NCI-H2196 treated with DMSO at 0.1 percent for 48 hours (cell line): ENCODE measurements at regions not wholly inside any gene's neighbourhood (a gene's known extent, or its start where the extent isn't known, plus 50 kb on each side); places are given as distances from the start of the nearest gene placed in this dataset.
"Not testable (repeated sequence)": the region's sequence is repeated elsewhere in the genome, so short reads cannot be mapped to it uniquely, and the experiment has no call there.

ENCODE experiments used
- DNase-seq: peaks from one replicate; lab custom pipeline; 2025; ENCODE audit not compliant: unreplicated experiment; lab: John Stamatoyannopoulos, UW

DNA sequence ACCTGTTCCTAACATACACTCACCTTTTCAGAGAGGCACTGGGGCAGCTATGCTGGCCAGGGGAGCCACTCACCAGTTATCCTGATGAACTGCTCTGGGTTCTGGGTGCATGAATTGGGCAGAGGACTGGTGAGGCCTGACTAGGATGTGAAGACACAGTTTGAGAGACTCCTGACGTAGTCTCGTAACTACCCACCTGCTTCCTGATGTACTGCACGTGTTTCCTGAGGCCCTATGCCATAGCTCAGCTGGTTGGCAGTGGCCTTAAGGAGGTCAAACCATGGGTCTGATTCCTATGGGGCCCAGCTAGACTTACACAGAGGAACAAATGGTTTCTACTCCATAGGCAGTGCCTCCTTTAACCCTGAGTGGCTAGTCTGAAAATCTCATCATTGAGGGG, 351.7 kb upstream of the FRG2C start:
- DNase-seq: not testable (repeated sequence)

DNA sequence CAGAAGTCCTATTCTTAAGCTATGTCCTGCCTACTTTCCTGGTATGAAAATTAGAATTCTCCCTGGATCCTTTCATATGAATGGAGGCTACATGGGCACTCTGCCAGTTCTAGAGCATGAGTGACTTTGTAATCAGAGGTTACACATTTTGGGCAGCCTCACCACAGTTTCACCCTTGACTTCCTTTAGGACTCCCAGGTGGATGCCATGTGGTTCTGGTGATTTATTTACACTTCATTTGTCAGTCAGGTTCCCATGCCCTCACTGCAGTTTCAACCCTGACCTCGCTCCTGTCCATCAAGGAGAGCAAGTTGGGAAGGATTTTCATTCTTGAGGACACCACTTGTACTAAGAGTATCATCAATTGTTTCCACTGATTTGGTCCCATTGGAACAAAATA, 344.4 kb upstream of the FRG2C start:
- not testable (repeated sequence) for DNase-seq

DNA sequence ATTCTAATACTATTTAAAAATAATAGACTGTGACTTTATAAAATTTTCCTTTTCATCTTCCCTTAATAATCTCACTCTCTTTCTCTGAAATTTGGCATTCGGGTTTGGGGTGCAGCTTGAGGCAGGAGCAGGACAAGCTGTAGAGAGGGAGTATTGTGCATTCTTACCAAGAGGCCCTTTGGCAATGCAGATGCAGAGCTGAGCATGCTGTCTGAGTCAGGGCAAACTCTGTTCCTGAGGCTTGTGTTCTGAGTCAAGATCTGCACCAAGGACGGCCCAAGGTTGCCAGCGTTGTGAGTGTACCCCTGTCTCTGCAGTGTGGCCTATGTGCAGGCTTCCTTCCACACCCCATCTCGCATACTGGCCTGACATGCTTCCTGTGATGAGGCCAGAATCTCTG, 343.8 kb upstream of the FRG2C start:
- DNase-seq: no peak

DNA sequence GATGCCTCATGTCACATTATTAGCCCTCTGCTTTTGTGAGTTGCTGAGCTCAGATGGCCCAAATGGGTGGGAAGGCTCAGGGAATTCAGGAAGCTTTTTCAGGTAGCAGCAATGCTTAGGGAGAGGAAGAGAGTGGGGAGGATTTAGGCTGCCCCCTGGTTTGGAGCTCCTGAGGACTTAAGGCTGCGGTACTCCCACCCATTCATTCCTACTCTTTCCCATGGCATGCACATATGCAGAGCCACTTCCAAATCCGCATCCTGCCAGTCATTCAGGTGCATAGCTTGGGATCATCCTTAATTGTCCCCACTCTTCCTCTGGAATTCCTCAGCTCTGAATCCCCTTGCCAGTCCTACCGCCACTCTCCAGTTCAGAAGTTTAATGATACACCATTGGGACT, 343.1 kb upstream of the FRG2C start:
- DNase-seq: no peak

DNA sequence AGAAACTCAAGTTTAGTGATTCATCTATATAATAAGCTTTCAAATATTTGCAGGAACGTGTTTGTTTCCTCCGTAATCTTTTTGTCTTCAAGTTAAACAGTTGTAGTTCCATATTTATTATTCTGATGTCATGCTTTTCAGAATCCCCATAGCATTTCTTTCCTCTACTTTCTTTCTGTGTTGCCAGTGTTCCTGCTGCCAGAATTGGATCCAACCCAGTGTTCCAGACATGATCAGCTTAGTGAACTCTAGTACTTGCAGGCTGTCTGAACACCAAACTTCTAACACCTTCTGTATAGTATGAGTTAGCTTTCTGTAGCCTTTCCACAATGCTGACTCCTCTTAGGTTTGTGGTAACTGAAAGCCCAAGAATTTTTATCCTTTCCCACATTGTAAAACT, 340.2 kb upstream of the FRG2C start:
- not testable (repeated sequence) for DNase-seq

DNA sequence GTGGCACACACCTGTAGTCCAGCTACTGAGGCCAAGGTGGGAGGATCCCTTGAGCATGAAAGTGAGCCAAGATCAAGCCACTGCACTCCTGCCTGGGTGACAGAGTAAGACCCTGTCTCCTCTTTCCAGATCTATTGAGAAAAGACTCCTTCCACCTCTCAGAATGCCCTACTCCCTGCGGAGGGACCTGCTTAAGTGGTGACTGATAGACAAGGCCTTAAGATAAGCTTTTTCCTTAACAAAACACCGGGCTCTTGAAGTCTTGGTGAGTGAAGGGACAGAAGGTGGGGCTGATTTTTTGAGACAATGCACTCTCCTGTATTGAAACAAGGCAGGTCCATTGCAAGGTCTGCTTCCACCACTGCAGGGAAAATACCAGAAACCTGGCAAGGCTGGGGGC, 338.4 kb upstream of the FRG2C start:
- no peak for DNase-seq

DNA sequence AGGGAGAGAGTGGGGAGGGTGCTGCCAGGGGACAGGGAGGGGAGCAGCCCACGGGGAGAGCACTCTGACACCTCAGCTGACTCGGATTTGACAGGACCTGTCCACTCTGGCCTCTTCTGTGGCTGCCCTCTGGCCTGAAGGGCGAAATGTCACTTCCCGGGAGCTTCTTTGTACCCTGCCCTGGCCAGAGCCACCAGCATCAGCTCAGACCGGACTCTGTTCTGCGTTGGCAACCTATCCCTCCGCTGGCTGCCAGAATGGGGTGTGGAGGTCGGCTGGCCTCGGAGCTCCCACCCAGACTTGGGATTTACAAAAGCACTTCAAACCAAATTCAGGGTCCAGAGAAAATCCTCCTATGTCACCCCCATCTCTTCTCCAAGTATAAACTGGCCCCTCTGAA, 336.7 kb upstream of the FRG2C start:
- no peak for DNase-seq

DNA sequence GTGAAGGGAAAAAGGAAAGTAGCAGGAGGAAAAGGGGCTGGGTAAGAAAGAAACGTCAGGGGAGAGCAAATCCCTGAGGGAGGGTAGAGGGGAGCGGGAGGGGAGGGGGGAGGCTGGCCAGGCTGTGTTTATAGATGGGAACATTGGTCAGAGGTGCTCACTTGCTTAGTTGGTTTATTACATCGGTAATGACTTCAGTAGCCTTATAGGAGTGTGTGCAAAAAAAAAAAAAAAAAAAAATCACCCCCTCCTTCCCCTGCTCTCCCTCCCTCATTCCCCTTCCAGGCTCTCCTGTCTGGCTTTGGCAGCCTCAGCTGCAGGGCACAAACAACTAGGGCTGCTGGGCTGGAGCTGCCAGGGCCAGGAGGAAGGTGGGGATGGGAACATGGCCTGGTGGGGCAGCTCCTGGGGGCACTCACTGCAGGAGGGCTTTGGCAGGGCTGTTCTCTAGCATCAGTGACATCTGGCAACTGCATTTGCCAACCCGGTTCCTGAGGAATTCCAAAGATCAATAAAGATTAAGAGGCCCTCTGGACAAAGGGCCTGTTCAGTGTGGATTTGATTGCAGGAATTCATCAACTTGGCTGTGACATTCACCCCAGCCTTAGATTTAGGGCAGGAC, 334.5 kb upstream of the FRG2C start:
- DNase-seq: no peak

DNA sequence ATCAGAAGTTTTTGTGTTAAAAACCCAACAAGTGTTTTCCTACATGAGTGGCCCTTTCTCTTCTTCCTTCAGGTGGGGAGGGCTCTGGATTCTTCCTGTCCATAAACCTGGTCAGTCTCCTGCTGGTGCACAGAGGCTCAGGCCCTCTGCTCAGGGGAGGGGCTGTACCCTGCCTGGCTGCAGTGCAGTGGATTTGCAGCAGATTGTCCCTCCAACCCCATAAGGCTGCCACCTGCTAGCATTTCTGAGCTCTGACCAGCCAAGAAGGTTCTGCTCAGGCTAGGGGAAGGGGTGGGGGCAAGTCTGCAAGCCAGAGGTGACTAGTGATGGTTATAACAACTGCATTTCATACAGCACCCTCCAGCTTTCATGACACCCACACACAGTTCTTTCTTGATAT, 333.7 kb upstream of the FRG2C start:
- not testable (repeated sequence) for DNase-seq

DNA sequence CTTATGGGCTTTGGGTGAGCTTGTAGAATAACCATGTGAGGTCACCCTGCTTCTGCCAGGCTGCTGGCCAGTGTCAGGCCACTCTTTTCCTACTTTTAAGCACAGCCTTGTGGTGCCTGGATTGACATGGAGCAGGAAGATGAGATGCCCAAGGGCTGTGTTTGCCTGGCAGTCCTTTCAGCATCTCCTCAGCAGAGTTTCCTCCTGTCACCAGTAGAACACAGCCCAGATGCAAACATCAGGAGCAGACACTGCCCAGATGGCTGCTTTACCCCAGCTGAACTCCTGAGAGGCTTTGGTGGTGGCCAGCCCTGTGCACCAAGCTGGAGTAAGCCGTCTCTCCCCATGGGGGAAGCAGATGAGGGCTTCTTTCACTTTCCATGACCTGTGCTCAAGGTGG, 332.0 kb upstream of the FRG2C start:
- DNase-seq: not testable (repeated sequence)

DNA sequence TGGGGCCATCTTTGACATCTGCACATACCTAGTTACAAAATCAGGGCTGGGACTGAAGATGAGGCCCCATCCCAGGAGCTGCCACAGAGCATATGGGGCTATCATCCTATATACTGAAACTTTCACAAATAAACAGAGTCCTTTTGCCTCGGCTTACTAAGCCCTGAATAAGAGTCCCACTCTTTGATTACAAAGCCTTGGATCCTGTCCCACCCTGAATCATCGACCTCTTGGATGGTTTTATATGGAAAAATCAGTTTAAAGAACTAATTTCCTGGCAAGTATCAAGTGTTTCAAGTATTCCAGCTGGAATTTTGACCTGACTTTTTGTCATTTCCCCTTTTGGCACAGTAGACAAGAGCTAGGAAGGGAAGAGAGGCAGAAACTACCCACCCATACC, 331.3 kb upstream of the FRG2C start:
- DNase-seq: no peak

DNA sequence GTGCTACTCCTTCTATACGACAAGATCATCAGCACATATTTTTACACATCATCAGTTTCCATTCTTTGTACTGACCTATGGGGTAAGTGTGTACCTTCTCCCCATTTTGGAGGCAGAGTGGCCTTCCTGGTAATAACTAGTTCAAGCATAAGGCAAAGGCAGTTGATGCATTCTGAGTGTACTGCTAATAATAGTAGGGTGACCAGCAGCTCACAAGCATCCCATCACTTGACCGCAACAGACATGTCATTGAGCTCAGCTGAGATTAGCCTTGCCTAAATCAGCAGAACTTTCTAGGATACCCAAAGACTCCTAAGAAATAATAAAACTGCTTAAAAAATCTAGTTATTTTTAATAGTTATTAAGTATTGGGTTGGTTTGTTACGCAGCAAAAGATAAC, 329.8 kb upstream of the FRG2C start:
- DNase-seq: no peak

DNA sequence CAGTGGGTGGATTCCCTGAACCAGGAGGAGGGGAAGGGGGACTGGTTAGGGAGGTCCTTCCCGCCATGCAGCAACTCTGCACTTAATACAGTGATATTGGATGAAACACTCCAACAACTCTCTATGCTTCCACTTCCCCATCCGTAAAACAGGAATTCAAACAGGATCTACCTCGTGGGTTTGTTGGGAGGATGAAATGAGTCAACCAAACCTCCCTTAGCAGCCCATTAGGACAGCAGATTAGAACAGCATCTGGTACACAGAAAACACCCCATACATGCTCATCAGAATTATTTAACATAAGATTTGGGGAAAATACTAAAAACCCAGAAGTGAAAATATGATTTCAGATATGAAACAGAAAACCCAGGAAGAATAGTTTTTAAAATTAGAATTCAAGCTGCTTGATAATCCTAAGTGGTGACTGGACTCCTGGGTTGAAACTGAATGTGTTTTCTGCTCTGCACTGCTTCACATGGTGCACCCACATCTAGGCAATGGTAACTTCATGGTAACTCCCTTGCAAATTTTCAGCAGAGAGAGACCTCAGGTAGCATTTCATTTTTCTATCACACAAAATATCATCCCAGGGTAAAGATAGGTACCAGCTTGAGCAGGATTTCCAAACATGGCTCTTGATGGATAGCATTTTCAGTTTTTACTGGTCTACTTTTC, 326.8 kb upstream of the FRG2C start:
- DNase-seq: no peak

DNA sequence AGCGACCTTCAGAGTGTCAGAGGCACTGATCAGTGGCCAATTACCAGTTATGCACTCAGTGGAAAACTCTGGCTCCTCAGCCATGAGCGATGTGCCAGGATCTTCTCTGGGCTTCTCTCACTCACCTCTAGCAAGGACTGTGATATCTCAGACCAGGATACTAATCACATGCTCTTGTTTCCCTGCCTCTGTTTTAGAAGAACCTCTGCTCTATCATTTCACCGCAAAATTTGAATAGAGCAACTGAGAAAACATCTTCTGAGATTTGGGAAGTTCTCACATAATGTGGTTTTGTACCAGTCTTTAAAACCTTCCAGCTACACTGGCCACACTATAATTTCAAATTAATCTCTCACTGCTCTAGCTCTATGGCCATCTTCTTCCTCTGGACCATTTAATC, 325.8 kb upstream of the FRG2C start:
- DNase-seq: no peak

DNA sequence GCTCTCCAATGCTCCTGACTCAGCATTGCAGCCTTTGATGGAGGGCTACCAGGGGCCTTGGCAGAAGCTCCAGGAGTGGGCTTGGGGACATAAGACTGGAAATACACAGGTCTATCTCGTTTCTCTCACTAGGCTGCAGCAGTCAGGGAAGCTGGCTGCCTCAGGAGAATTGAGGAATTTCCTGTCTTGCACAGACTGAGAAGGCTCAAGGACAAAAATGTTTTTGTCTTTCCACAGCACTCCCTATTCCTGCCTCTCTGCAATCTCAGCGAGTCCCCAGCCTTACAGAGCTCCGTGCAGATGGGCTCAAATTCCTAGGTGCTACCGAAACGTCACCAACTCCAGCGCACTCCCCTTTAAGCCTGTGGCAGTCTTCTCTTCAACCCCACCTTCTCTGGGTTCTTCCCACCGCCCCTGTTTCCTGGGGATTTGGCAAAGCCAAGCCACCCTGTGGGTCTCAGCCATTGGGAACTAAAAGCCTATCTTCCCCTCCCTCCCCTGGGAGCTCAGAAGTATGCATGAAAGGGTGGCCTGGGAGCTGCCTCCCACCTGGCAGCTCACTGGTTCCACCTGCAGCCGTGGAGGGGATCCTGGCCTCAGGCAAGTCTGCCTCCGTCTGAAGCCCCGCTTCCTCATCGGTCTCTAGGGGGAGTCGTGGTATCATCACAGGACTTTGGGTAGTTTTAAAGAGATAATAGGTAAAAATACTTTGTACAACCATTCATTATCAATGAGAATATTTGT, 322.6 kb upstream of the FRG2C start:
- no peak for DNase-seq

DNA sequence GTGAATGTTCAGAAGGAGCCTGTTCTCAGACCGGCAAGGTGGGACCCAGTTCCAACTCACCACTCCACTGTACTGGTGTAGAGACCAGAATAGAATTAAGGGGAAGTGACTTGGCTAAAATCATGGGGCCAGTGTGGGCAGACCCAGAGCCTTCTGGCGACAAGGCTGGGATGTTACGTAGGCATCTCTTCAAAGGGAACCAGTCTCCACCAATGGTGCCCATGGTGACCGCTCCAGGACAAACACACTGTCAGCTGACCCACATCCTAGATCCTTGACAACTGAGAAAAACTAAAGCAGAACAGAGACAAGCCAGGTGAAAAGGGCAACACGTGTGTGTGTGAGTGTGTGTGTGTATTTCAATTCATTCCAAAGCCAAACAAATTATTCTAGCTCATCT, 321.7 kb upstream of the FRG2C start:
- no peak for DNase-seq

DNA sequence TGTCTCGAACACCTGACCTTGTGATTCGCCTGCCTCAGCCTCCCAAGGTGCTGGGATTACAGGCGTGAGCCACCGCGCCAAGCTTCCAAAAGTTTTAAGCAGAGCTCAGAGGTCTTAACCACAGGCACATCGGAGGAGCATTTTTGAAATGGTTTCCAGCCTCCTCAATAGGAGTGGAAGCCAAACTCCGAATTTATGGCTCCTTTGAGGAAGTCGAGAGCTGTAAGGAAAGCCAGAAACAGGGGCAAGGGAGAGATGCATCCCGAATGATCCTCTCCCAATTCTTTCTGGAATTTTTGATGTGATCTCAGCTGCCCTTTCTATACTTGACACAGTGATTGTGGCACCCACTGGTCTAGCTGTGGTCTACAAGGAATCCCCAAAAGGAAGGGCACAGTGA, 313.6 kb upstream of the FRG2C start:
- not testable (repeated sequence) for DNase-seq

DNA sequence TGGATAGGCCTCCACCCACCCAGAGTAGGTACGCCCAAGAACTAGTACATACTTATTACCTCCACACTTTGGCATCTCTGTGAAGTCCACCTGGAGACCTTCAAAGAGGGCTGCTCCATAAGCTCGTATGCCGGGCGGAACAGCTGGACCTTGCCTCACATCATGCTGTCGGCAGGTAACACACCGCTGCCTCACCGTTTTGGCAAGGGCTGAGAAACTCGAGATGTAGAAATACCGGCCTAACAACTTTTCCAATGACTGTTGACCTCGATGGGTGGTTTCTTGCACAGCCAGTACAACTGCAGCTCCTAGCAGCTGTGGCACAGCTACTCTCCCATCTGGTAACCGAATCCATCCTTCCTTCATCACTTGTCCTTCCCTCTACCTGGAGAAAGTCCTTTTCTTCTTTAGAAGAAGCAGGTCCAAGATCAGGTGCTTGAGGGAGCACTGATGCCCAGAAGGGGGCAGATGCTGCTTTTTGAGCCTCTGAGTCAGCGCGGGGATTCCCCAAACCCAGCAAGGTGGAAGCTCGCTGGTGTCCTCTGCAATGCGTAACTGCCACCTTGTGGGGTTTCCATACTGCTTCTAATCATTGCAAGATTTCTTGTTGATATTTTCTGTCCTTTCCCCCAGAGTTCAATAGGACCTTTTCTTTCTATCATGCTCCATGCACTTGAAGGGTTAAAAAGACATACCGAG, 301.9 kb upstream of the FRG2C start:
- not testable (repeated sequence) for DNase-seq

DNA sequence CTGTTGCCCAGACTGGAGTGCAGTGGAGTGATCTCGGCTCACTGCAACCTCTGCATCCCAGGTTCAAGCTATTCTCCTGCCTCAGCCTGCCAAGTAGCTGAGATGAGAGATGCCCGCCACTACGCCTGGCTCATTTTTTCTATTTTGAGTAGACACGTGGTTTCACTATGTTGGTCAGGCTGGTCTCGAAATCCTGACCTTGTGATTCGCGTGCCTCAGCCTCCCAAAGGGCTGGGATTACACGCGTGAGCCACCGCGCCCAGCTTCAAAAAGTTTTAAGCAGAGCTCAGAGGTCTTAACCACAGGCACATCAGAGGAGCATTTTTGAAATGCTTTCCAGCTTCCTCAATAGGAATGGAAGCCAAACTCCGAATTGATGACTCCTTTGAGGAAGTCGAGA, 291.2 kb upstream of the FRG2C start:
- not testable (repeated sequence) for DNase-seq

DNA sequence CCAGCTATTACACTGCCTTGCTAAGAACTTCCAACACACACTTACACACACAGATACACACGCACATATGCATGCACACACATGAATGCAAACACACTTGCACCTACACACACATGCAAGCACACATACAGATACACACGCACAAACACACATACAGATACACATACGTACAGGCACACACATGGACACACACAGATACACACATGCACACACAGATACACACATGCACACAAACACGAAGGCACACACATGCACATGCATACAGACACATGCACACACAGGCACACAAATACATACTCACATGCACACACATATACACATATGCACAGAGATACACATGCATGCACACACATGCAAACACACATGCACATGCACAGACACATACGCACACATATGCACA, 284.3 kb upstream of the FRG2C start:
- DNase-seq: not testable (repeated sequence)

DNA sequence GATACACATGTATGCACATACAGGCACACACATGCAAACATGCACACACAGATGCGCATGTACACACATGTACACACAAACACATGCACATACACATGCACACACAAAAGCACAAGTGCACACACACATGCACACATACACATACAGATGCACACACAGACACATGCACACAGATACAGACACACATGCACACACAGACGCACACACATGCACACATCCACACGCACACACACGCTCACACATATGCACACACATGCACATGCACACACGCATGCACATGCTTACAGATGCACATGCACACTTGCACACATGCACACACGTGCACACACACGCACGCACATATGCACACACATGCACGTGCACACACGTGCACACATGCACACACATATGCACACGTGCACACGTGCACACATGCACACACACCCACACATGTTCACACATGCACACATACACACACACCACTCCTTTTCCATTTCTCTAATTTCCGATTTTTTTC, 283.8 kb upstream of the FRG2C start:
- no peak for DNase-seq

DNA sequence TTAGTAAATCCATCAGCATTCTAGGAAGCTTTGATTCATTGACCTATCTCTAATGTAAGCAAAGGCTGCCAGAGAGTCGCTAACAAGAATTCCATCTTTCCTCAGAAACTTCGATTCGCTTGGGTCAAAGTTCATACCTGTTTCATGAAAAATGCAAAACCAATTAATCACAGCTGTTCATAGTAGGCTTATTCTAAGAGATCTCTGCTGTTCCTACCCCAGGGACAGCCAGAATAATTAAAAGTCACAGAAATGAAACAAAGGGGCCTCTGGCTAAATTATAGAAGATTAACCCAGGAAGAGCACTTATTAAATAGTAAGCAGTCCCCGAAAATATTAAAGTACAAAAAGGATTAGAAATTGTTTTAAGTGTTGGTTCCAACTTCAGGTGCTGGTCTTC, 280.1 kb upstream of the FRG2C start:
- DNase-seq: not testable (repeated sequence)
